A673 (cell line): ENCODE measurements at regions not wholly inside any gene's neighbourhood (a gene's known extent, or its start where the extent isn't known, plus 50 kb on each side); places are given as distances from the start of the nearest gene placed in this dataset.

Source experiments
- BruUV-seq: library from RNA; stranded (reverse); fragments of 400-500 nt; replicated peaks from 2 replicates; lab custom pipeline; 2021; lab: Mats Ljungman, UMichigan
- CTCF ChIA-PET: fragments of 300-600 bp; sonication (Branson Sonifier 250); formaldehyde crosslinking; loops from one replicate; lab custom pipeline; 2022; ENCODE audit warnings: antibody characterized with exemption; lab: Charles Lee
- POLR2A ChIA-PET: fragments of 300-600 bp; sonication (Branson Sonifier 250); formaldehyde crosslinking; loops from one replicate; lab custom pipeline; 2022; ENCODE audit warnings: antibody characterized with exemption; ENCODE audit not compliant: low non-redundant PET; lab: Charles Lee
- DNase-seq: peaks from one replicate; pipeline ENCODE4 v3.0.0-alpha.2; 2015; ENCODE audit warnings: low spot score
- H3K27ac ChIP-seq: fragments of 200-600 bp; sonication (generic); 2 replicates; pipeline ENCODE4 v1.5.1; 2016; ENCODE audit warnings: mixed run types, low read depth, mild to moderate bottlenecking, mixed read lengths, antibody characterized with exemption, low read length; ENCODE audit not compliant: poor library complexity, severe bottlenecking
- H3K27me3 ChIP-seq: fragments of 200-600 bp; sonication (generic); replicated peaks from 2 replicates; pipeline ENCODE4 v1.6.1; 2017; ENCODE audit warnings: mixed run types, low read depth, mild to moderate bottlenecking, mixed read lengths, antibody characterized with exemption, low read length; ENCODE audit not compliant: insufficient read depth, poor library complexity
- H3K36me3 ChIP-seq: fragments of 200-600 bp; sonication (generic); 2 replicates; pipeline ENCODE4 v1.6.1; 2016; ENCODE audit warnings: mixed run types, mild to moderate bottlenecking, mixed read lengths, antibody characterized with exemption, low read length; ENCODE audit not compliant: insufficient read depth, poor library complexity, severe bottlenecking
- H3K4me1 ChIP-seq: fragments of 200-600 bp; sonication (generic); 2 replicates; pipeline ENCODE4 v1.6.1; 2017; ENCODE audit warnings: mixed run types, mild to moderate bottlenecking, mixed read lengths, antibody characterized with exemption, low read length; ENCODE audit not compliant: insufficient read depth, poor library complexity, severe bottlenecking
- H3K4me3 ChIP-seq: fragments of 200-600 bp; sonication (generic); 2 replicates; pipeline ENCODE4 v1.5.1; 2016; ENCODE audit warnings: low read depth, mixed run types, mild to moderate bottlenecking, mixed read lengths, low read length; ENCODE audit not compliant: poor library complexity, severe bottlenecking
- H3K9me3 ChIP-seq: fragments of 200-600 bp; sonication (generic); 2 replicates; pipeline ENCODE4 v1.6.1; 2016; ENCODE audit warnings: mixed run types, low read depth, mild to moderate bottlenecking, mixed read lengths, antibody characterized with exemption, low read length; ENCODE audit not compliant: poor library complexity, severe bottlenecking
- CTCF ChIP-seq: fragments of 300-800, 200-600 bp; sonication (generic); conservative IDR thresholded peaks from 2 replicates; pipeline ENCODE4 v1.5.1; 2017; ENCODE audit warnings: low read depth, mild to moderate bottlenecking, antibody characterized with exemption, low read length, moderate library complexity, mixed read lengths
- EZH2 ChIP-seq: fragments of 200-600 bp; sonication (generic); IDR thresholded peaks from 2 replicates; pipeline ENCODE4 v1.6.1; 2017; ENCODE audit warnings: borderline replicate concordance, low read depth, mild to moderate bottlenecking, mixed read lengths, antibody characterized with exemption, low read length; ENCODE audit not compliant: poor library complexity, severe bottlenecking
- intact Hi-C: fragments of 100-400 bp; cut with micrococcal nuclease; formaldehyde crosslinking; loops from one replicate; pipeline ENCODE4 v1.10.0; 2022; ENCODE audit not compliant: unreplicated experiment

GRCh38 chr21:15250384-15250783 lies 185.6 kb upstream of the NRIP1 start:
- H3K4me1 ChIP-seq = no peaks in the 10 kb centered on the region
- intact Hi-C loops = no loop called here
- no peak for TF ChIP-seq CTCF
- TF ChIP-seq EZH2 = no peak
- H3K36me3 ChIP-seq = no peaks in the 10 kb centered on the region
- ChIA-PET POLR2A (no interaction called here), CTCF (no interaction called here)
- no peaks in the 10 kb centered on the region for H3K27me3 ChIP-seq
- H3K4me3 ChIP-seq = no peak overlapping the region
- no TSS peak for BruUV-seq
- H3K27ac ChIP-seq = no peak overlapping the region
- no peaks in the 10 kb centered on the region for H3K9me3 ChIP-seq
- DNase-seq = no peak

- Histone ChIP-seq H3K27ac (no peak overlapping the region), H3K4me1 (no peaks in the 10 kb centered on the region), H3K9me3 (no peaks in the 10 kb centered on the region), H3K36me3 (no peaks in the 10 kb centered on the region), H3K27me3 (no peaks in the 10 kb centered on the region), H3K4me3 (no peak overlapping the region)
- no TSS peak for BruUV-seq
- intact Hi-C loops = no loop called here
- TF ChIP-seq CTCF (no peak), EZH2 (no peak)
- ChIA-PET CTCF (no interaction called here), POLR2A (no interaction called here)
- no peak for DNase-seq
These were observed 187.6 kb upstream of the NRIP1 start for GRCh38 chr21:15252431-15252830.

- Histone ChIP-seq H3K27ac (no peak overlapping the region), H3K27me3 (no peaks in the 10 kb centered on the region), H3K4me3 (no peak overlapping the region), H3K4me1 (no peaks in the 10 kb centered on the region), H3K36me3 (no peaks in the 10 kb centered on the region), H3K9me3 (no peaks in the 10 kb centered on the region)
- TF ChIP-seq EZH2 (no peak), CTCF (no peak)
- BruUV-seq = no TSS peak
- DNase-seq = no peak
- CTCF ChIA-PET = no interaction called here
- POLR2A ChIA-PET = no interaction called here
- intact Hi-C loops = no loop called here
These were observed 189.3 kb upstream of the NRIP1 start for GRCh38 chr21:15254111-15254510.
